ENCODE measurements at regions not wholly inside any gene's neighbourhood (a gene's known extent, or its start where the extent isn't known, plus 50 kb on each side); places are given as distances from the start of the nearest gene placed in this dataset.

DNA sequence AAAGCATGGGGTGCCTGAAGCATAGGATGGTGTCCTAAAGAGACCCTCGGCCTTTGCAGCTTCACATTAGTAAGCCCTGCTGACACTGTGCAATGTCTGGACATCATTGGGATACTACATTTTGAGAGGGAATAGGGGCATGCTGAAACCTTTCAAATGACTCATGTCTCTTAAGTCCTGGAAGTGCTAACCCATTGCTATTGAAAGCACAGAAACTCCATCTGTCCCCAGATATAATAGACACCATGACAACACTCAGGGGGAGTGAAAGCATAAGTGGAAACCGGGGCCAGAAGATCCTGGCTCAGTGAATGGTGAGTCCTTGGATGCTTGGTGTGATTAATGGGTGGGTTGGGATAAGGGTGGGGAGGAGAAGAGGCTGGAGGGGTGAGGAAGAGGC is 595.5 kb upstream of the ID2 start:
- TF ChIP-seq, protein P1, sequence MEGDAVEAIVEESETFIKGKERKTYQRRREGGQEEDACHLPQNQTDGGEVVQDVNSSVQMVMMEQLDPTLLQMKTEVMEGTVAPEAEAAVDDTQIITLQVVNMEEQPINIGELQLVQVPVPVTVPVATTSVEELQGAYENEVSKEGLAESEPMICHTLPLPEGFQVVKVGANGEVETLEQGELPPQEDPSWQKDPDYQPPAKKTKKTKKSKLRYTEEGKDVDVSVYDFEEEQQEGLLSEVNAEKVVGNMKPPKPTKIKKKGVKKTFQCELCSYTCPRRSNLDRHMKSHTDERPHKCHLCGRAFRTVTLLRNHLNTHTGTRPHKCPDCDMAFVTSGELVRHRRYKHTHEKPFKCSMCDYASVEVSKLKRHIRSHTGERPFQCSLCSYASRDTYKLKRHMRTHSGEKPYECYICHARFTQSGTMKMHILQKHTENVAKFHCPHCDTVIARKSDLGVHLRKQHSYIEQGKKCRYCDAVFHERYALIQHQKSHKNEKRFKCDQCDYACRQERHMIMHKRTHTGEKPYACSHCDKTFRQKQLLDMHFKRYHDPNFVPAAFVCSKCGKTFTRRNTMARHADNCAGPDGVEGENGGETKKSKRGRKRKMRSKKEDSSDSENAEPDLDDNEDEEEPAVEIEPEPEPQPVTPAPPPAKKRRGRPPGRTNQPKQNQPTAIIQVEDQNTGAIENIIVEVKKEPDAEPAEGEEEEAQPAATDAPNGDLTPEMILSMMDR (IDR thresholded peaks at IDR 0.05) = no peak
- no peak for TF ChIP-seq POLR2A (IDR thresholded peaks at IDR 0.05)

DNA sequence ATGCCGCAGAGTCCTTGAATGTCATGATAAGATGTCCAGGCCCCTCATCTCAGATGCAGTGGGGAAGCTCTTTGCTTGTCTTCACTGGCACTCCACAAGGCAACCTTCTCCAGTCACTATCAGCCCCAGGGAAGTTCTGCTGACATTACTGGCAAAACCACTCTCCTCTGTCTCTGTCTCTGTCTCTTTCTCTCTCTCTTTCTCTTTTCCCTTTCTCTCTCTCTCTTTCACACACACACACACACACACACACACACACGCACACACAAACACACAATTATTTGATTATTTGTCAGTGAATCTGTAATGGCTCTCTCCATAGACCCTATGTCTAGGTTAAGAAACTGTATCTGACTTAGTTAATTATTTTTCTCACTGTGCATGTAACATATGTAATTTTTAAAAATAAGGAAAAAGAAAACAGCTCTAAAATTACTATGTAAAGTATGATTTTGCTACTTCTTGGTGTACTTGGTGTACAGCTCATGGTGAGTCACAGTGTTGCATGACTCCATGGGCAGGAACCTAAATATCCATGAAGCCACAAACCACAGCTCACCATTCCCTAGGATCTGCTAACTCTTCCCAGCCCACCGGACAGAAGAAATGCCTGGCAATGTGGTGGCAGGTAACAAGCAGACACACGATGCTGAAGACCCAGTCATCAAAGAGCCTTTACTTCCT is 594.9 kb upstream of the ID2 start:
- DNase-seq (no peak), ATAC-seq (no peak)
- 77 to 98% (median 89%) methylated on average over 4 of the region's 4 CpGs for WGBS, 4 donors

More for the DNA sequence above, 595.5 kb upstream of the ID2 start:
- no peak overlapping the region for H3K27ac ChIP-seq
- H3K4me1 ChIP-seq = peaks cover 0 to 8% (median 0%) of the 10 kb centered on the region in 12 donors
- DNase-seq (no peak), ATAC-seq (no peak)
- intact Hi-C loops (cut with DNase I) = no loop called here
- no peak overlapping the region for H3K4me3 ChIP-seq
- H3K9me3 ChIP-seq = no peaks in the 10 kb centered on the region
- WGBS, 4 donors = 92 to 97% (median 94%) methylated on average over 2 of the region's 2 CpGs
- H3K27me3 ChIP-seq = peaks cover 0 to 3% (median 0%) of the 10 kb centered on the region in 9 donors
- H3K36me3 ChIP-seq = no peaks in the 10 kb centered on the region

DNA sequence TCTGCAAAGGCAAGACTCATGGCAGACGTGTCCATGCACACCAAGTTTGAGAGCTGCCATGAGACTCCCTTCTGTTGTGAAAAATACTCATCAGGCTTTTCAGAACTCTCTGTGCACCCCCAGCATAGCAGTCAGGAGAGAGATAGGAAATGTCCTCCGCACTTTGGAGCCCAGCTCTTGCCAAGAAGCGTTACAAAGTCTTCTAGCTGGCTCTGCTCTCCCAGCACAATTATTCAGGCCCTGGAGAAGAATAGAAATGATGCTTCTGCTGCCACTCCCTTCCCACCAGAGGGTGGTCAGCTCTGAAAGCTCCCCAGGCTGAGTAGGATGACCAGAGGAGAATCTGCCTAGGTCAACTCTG is 594.4 kb upstream of the ID2 start:
- intact Hi-C loops (cut with DNase I) = no loop called here
- no peaks in the 10 kb centered on the region for H3K9me3 ChIP-seq
- peaks cover 0 to 3% (median 0%) of the 10 kb centered on the region in 9 donors for H3K27me3 ChIP-seq
- no peak overlapping the region for H3K4me3 ChIP-seq
- H3K27ac ChIP-seq = no peak overlapping the region
- no peak for ATAC-seq
- TF ChIP-seq, protein P1 (IDR thresholded peaks at IDR 0.05) = no peak
- TF ChIP-seq POLR2A (IDR thresholded peaks at IDR 0.05) = no peak
- H3K36me3 ChIP-seq = no peaks in the 10 kb centered on the region
- H3K4me1 ChIP-seq = peaks cover 0 to 8% (median 0%) of the 10 kb centered on the region in 12 donors
- DNase-seq = no peak
- WGBS, 4 donors = 76 to 100% (median 88%) methylated on average over 2 to 3 of the region's 3 CpGs

More for the DNA sequence above, 594.9 kb upstream of the ID2 start:
- H3K4me1 ChIP-seq = peaks cover 0 to 8% (median 0%) of the 10 kb centered on the region in 12 donors
- H3K9me3 ChIP-seq = no peaks in the 10 kb centered on the region
- TF ChIP-seq, protein P1 (IDR thresholded peaks at IDR 0.05) = no peak
- no peak for TF ChIP-seq POLR2A (IDR thresholded peaks at IDR 0.05)
- no peaks in the 10 kb centered on the region for H3K36me3 ChIP-seq
- H3K27me3 ChIP-seq = peaks cover 0 to 3% (median 0%) of the 10 kb centered on the region in 9 donors
- intact Hi-C loops (cut with DNase I) = no loop called here
- H3K4me3 ChIP-seq = no peak overlapping the region
- H3K27ac ChIP-seq = no peak overlapping the region

DNA sequence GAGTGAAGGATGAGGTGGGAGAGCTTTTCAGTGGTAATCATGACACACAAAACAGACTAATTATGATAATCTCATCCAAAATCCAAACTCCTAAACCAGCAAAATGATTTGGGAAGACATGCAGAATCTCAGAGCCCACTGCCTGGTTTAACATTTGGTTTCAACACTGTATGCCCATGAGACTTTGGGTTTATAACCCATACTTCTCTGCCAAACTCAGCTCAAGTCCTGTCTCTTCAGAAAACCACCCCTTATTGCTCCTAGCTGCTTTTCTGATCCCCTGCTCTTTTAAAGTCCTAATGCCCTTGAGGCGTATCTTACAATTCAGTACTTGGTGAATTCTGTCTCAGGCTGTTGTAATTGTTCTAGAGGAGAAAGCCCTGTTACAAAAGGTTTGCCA is 593.0 kb upstream of the ID2 start:
- ATAC-seq = no peak
- TF ChIP-seq POLR2A (IDR thresholded peaks at IDR 0.05) = no peak
- TF ChIP-seq, protein P1 (IDR thresholded peaks at IDR 0.05) = no peak
- intact Hi-C loops (cut with DNase I) = no loop called here
- Histone ChIP-seq H3K9me3 (no peaks in the 10 kb centered on the region), H3K36me3 (no peaks in the 10 kb centered on the region), H3K4me3 (no peak overlapping the region), H3K27me3 (peaks cover 0 to 3% (median 0%) of the 10 kb centered on the region in 9 donors), H3K27ac (no peak overlapping the region), H3K4me1 (peaks cover 0 to 8% (median 0%) of the 10 kb centered on the region in 12 donors)
- DNase-seq = no peak
- 93 to 100% (median 96%) methylated on average over 1 of the region's 1 CpG for WGBS, 4 donors

All from heart left ventricle (tissue), 16 donors.